ENCODE measurements at regions not wholly inside any gene's neighbourhood (a gene's known extent, or its start where the extent isn't known, plus 50 kb on each side); places are given as distances from the start of the nearest gene placed in this dataset.
"Not testable (repeated sequence)": the region's sequence is repeated elsewhere in the genome, so short reads cannot be mapped to it uniquely, and the experiment has no call there.

DNA sequence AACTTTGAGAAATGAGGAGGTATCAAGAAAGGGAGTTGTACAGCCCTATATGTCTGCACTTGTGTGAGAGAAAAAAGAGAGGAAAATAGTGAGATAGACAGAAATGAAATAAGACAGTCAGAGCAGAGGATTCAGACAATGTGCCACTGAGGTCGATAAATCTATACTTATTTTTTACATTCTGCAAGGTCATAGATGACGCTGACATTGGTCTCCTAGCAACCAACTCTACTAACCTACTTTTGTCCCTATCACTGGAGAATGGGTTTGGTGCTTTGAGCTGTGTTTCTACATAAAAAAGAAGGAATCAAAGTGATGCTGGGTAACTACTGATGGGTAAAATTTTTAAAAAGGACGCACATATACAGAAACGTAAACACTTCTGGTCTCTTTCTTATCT is 573.3 kb upstream of the RORB start:
- TF ChIP-seq, protein P1, sequence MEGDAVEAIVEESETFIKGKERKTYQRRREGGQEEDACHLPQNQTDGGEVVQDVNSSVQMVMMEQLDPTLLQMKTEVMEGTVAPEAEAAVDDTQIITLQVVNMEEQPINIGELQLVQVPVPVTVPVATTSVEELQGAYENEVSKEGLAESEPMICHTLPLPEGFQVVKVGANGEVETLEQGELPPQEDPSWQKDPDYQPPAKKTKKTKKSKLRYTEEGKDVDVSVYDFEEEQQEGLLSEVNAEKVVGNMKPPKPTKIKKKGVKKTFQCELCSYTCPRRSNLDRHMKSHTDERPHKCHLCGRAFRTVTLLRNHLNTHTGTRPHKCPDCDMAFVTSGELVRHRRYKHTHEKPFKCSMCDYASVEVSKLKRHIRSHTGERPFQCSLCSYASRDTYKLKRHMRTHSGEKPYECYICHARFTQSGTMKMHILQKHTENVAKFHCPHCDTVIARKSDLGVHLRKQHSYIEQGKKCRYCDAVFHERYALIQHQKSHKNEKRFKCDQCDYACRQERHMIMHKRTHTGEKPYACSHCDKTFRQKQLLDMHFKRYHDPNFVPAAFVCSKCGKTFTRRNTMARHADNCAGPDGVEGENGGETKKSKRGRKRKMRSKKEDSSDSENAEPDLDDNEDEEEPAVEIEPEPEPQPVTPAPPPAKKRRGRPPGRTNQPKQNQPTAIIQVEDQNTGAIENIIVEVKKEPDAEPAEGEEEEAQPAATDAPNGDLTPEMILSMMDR (conservative IDR thresholded peaks at IDR 0.05) = no peak
- no peak for TF ChIP-seq ZFX (IDR thresholded peaks at IDR 0.05)
- H3K27ac ChIP-seq = no peak overlapping the region

DNA sequence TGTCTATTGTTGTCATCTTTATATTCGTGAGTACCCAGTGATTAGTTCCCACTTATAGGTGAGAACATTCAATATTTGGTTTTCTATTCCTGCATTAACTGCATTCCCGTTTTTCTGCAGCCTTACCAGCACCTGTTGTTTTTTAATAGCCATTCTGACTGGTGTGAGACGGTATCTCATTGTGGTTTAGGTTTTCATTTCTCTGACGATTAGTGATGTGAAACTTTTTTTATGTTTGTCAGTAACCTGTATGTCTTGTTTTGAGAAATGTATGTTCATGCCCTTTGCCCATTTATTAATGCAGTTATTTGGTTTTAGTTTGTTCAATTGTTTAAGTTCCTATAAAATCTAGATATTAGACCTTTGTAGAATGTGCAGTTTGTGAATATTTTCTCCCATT is 546.0 kb upstream of the RORB start:
- no peak for TF ChIP-seq ZFX (IDR thresholded peaks at IDR 0.05)
- TF ChIP-seq, protein P1 (conservative IDR thresholded peaks at IDR 0.05) = no peak
- H3K27ac ChIP-seq = no peak overlapping the region

DNA sequence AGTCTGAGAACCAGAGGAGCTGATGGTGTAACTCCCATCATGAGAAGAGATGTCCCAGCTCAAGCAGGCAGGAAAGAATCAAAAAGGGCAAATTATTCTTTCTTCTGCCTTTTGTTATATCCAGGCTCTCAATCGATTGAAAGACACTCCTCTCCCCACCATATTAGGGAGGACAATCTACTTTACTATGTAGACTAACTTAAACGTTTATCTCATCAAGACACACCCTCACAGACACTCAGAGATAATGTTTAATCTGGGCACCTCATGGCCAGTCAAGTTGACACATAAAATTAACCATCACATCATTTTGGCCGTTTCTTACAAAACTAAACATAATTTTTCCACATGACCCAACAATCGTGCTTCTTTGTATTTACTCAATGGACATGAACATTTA is 534.3 kb upstream of the RORB start:
- TF ChIP-seq, protein P1 (conservative IDR thresholded peaks at IDR 0.05) = no peak
- TF ChIP-seq ZFX (IDR thresholded peaks at IDR 0.05) = no peak

DNA sequence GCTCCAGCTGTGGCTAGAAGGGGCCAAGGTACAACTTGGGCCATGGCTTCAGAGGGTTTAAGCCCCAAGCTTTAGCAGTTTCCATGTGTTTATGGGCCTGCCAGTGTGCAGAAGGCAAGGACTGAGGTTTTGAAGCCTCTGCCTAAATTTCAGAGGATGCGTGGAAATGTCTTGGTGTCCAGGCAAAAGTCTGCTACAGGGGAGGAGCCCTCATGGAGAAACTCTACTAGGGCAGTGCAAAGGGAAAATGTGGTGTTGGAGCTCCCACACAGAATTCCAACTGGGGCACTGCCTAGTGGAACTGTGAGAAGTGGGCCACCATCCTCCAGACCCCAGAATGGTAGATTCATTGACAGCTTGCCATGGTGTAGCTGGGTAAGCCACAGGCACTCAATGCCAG is 527.2 kb upstream of the RORB start:
- TF ChIP-seq, protein P1 (conservative IDR thresholded peaks at IDR 0.05) = no peak
- TF ChIP-seq ZFX (IDR thresholded peaks at IDR 0.05) = no peak
- no peak overlapping the region for H3K27ac ChIP-seq

More for the DNA sequence above, 534.3 kb upstream of the RORB start:
- H3K27ac ChIP-seq = no peak overlapping the region

DNA sequence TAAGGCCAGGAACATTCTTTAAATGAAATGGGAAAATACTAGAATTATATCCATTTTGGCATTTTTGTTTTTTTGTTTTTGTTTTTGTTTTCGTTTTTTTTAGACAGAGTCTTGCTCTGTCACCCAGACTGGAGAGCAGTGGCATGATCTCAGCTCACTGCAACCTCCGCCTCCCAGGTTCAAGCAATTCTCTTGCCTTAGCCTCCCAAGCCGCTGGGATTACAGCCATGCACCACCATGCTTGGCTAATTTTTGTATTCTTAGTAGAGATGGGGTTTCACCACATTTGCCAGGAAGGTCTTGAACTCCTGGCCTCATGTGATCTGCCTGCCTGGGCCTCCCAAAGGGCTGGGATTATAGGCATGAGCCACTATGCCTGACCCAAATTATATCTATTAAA is 520.7 kb upstream of the RORB start:
- H3K27ac ChIP-seq = not testable (repeated sequence)

DNA sequence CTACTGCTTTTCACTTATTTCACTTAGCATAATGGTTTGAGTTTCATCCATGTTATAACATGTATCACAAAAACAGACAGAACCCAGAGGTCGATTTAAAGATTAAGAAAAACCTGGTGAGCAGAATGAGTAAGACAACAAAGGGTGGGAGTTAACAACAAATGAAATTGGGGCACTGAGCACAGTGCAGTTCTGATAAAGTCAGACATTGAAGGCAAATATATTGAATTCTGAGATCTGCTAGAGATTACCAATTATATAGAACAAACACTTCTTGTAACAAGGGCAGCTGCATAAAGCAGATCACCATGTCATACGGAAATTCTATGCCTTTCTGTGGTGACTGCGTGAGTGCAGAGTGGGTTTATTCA is 517.3 kb upstream of the RORB start:
- H3K27ac ChIP-seq = no peak overlapping the region
- TF ChIP-seq, protein P1 (conservative IDR thresholded peaks at IDR 0.05) = no peak
- no peak for TF ChIP-seq ZFX (IDR thresholded peaks at IDR 0.05)

DNA sequence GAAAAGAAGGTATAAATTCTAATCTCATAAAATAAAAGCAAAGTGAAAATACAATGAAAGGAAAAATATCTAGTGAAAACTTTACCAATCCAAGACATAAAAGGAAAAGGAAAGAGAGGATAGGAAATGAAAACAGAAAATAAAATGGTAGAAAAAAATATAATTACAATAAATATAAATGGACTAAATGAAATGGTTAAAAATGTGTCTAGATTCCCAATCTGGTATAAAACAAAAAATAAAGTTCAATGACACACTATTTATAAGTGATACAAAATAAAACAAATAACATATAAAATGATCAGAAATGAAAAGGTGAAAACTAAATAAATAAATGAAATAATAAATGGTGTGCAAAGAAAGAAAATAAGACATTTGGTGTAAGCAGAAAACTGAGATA is 516.4 kb upstream of the RORB start:
- no peak overlapping the region for H3K27ac ChIP-seq
- TF ChIP-seq ZFX (IDR thresholded peaks at IDR 0.05) = no peak
- TF ChIP-seq, protein P1 (conservative IDR thresholded peaks at IDR 0.05) = no peak

DNA sequence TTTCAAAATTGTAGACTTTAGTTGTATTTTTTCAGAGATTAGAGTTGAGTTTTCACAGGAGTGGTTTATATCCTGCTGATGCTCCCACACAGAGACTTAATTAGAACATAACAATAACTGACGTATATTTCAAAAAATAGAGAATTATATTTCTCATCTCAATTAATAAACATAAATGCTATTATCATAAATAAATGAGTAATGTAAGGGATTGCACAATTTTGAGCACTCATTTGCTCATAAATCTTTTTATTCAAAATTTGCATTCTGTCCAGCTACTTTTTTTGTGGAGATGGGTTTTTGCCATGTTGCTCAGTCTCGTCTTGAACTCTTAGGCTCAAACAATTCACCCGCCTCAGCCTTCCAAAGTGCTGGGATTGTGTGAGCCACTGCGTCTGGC is 515.7 kb upstream of the RORB start:
- H3K27ac ChIP-seq = no peak overlapping the region

More for the DNA sequence above, 515.7 kb upstream of the RORB start:
- TF ChIP-seq, protein P1 (conservative IDR thresholded peaks at IDR 0.05) = no peak
- TF ChIP-seq ZFX (IDR thresholded peaks at IDR 0.05) = no peak

All from C4-2B (cell line).